A673 (cell line): ENCODE measurements at regions not wholly inside any gene's neighbourhood (a gene's known extent, or its start where the extent isn't known, plus 50 kb on each side); places are given as distances from the start of the nearest gene placed in this dataset.

Experiments used
- BruUV-seq: library from RNA; stranded (reverse); fragments of 400-500 nt; replicated peaks from 2 replicates; lab custom pipeline; 2021; lab: Mats Ljungman, UMichigan
- CTCF ChIA-PET: fragments of 300-600 bp; sonication (Branson Sonifier 250); formaldehyde crosslinking; loops from one replicate; lab custom pipeline; 2022; ENCODE audit warnings: antibody characterized with exemption; lab: Charles Lee
- POLR2A ChIA-PET: fragments of 300-600 bp; sonication (Branson Sonifier 250); formaldehyde crosslinking; loops from one replicate; lab custom pipeline; 2022; ENCODE audit warnings: antibody characterized with exemption; ENCODE audit not compliant: low non-redundant PET; lab: Charles Lee
- DNase-seq: peaks from one replicate; pipeline ENCODE4 v3.0.0-alpha.2; 2015; ENCODE audit warnings: low spot score
- H3K27ac ChIP-seq: fragments of 200-600 bp; sonication (generic); 2 replicates; pipeline ENCODE4 v1.5.1; 2016; ENCODE audit warnings: mixed run types, low read depth, mild to moderate bottlenecking, mixed read lengths, antibody characterized with exemption, low read length; ENCODE audit not compliant: poor library complexity, severe bottlenecking
- H3K27me3 ChIP-seq: fragments of 200-600 bp; sonication (generic); replicated peaks from 2 replicates; pipeline ENCODE4 v1.6.1; 2017; ENCODE audit warnings: mixed run types, low read depth, mild to moderate bottlenecking, mixed read lengths, antibody characterized with exemption, low read length; ENCODE audit not compliant: insufficient read depth, poor library complexity
- H3K36me3 ChIP-seq: fragments of 200-600 bp; sonication (generic); 2 replicates; pipeline ENCODE4 v1.6.1; 2016; ENCODE audit warnings: mixed run types, mild to moderate bottlenecking, mixed read lengths, antibody characterized with exemption, low read length; ENCODE audit not compliant: insufficient read depth, poor library complexity, severe bottlenecking
- H3K4me1 ChIP-seq: fragments of 200-600 bp; sonication (generic); 2 replicates; pipeline ENCODE4 v1.6.1; 2017; ENCODE audit warnings: mixed run types, mild to moderate bottlenecking, mixed read lengths, antibody characterized with exemption, low read length; ENCODE audit not compliant: insufficient read depth, poor library complexity, severe bottlenecking
- H3K4me3 ChIP-seq: fragments of 200-600 bp; sonication (generic); 2 replicates; pipeline ENCODE4 v1.5.1; 2016; ENCODE audit warnings: low read depth, mixed run types, mild to moderate bottlenecking, mixed read lengths, low read length; ENCODE audit not compliant: poor library complexity, severe bottlenecking
- H3K9me3 ChIP-seq: fragments of 200-600 bp; sonication (generic); 2 replicates; pipeline ENCODE4 v1.6.1; 2016; ENCODE audit warnings: mixed run types, low read depth, mild to moderate bottlenecking, mixed read lengths, antibody characterized with exemption, low read length; ENCODE audit not compliant: poor library complexity, severe bottlenecking
- EZH2 ChIP-seq: fragments of 200-600 bp; sonication (generic); IDR thresholded peaks from 2 replicates; pipeline ENCODE4 v1.6.1; 2017; ENCODE audit warnings: borderline replicate concordance, low read depth, mild to moderate bottlenecking, mixed read lengths, antibody characterized with exemption, low read length; ENCODE audit not compliant: poor library complexity, severe bottlenecking
- intact Hi-C: fragments of 100-400 bp; cut with micrococcal nuclease; formaldehyde crosslinking; loops from one replicate; pipeline ENCODE4 v1.10.0; 2022; ENCODE audit not compliant: unreplicated experiment
- TF ChIP-seq, protein P1 (sequence below): fragments of 300-800, 200-600 bp; sonication (generic); conservative IDR thresholded peaks from 2 replicates; pipeline ENCODE4 v1.5.1; 2017; ENCODE audit warnings: low read depth, mild to moderate bottlenecking, antibody characterized with exemption, low read length, moderate library complexity, mixed read lengths

DNA sequence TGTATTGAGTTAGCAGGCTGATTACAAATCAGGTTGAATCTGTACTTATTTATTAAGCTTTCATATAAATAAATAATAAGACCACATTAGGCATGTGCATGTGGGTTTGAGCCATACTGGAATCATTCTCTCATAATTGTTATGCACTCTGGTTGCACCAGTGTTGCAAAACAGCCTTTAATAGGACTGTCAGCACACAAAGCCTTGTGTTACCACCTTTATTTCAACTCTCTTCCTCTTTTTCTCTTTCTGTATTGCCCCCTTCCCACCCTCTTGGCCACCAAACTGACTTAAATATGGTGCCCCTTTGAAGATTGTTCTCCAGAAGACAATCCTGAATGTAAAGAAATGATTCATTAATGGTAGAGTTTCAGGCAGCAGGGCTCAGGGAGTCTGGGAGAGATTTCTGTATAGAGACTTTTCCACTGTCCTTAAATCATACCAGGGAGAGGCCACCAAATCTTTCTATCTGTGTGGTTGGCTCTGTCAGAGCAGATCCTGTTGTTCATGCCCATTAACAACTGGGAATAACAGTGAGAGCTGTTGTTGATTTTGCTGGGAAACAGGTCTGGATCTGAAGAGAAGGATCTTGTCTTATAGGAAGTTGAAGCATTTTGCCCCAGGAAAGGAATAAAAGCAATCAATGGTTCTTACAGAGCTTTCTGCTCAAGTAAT, 131.6 kb upstream of the SOX4 start:
- TF ChIP-seq, protein P1, sequence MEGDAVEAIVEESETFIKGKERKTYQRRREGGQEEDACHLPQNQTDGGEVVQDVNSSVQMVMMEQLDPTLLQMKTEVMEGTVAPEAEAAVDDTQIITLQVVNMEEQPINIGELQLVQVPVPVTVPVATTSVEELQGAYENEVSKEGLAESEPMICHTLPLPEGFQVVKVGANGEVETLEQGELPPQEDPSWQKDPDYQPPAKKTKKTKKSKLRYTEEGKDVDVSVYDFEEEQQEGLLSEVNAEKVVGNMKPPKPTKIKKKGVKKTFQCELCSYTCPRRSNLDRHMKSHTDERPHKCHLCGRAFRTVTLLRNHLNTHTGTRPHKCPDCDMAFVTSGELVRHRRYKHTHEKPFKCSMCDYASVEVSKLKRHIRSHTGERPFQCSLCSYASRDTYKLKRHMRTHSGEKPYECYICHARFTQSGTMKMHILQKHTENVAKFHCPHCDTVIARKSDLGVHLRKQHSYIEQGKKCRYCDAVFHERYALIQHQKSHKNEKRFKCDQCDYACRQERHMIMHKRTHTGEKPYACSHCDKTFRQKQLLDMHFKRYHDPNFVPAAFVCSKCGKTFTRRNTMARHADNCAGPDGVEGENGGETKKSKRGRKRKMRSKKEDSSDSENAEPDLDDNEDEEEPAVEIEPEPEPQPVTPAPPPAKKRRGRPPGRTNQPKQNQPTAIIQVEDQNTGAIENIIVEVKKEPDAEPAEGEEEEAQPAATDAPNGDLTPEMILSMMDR: no peak
- TF ChIP-seq EZH2: no peak
- ChIA-PET POLR2A (no interaction called here), CTCF (interaction anchor here (0.5 kb wide), 1 partner anchor 1990 kb away, joined by 14 read pairs; no protein-coding TSS in a partner anchor)
- H3K36me3 ChIP-seq: no peaks in the 10 kb centered on the region
- H3K27ac ChIP-seq: no peak overlapping the region
- no peaks in the 10 kb centered on the region for H3K9me3 ChIP-seq
- H3K27me3 ChIP-seq: no peaks in the 10 kb centered on the region
- no TSS peak for BruUV-seq
- H3K4me1 ChIP-seq: no peaks in the 10 kb centered on the region
- no peak overlapping the region for H3K4me3 ChIP-seq
- DNase-seq: no peak
- intact Hi-C loops: no loop called here

DNA sequence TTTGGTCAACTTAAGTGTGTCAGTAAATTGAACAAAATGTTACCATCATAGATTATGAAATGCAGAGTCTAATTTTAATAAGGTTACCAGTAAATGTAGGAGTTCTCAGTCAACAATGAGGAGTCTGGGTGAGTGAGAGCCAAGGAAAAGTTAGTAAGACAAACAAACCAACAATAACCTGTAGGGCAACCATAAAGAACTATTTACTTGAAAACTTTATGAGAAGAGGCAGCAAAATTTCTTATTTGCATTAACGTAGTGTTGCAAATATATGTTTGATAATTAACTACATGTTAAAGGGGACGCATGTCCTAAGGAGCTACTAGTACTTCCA, 131.1 kb upstream of the SOX4 start:
- ChIA-PET POLR2A (no interaction called here), CTCF (interaction anchor here (0.5 kb wide), 1 partner anchor 1989 kb away, joined by 14 read pairs; no protein-coding TSS in a partner anchor)
- intact Hi-C loops: no loop called here

DNA sequence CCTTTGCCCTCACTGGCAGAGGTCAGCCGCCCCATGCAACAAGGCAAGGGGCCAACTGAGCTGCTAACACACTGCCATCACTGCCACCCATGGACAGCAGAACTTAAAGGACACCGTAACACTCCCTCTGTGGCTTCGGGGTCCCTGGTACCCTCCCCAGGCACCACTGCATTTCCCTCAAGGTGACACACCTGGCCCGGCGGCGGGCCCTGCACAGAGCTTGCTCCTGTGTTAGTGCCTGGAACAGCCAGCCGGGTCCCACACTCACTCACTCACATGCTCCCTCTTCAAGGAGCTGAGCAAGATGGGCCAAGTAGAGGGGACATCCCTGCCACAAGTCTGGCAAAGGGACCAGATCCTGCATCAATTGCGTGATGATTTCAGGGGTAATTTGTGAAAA, 126.5 kb upstream of the SOX4 start:
- no TSS peak for BruUV-seq
- Histone ChIP-seq H3K36me3 (no peaks in the 10 kb centered on the region), H3K9me3 (no peaks in the 10 kb centered on the region), H3K4me1 (no peaks in the 10 kb centered on the region), H3K4me3 (no peak overlapping the region), H3K27ac (no peak overlapping the region), H3K27me3 (no peaks in the 10 kb centered on the region)
- ChIA-PET POLR2A (interaction anchor here (0.9 kb wide), 1 partner anchor 1147 kb away, joined by 8 read pairs; no protein-coding TSS in a partner anchor), CTCF (no interaction called here)
- no peak for TF ChIP-seq EZH2
- TF ChIP-seq, protein P1: no peak
- intact Hi-C loops: no loop called here
- no peak for DNase-seq

More for the DNA sequence above, 131.1 kb upstream of the SOX4 start:
- Histone ChIP-seq H3K4me3 (no peak overlapping the region), H3K4me1 (no peaks in the 10 kb centered on the region), H3K27ac (no peak overlapping the region), H3K36me3 (no peaks in the 10 kb centered on the region), H3K9me3 (no peaks in the 10 kb centered on the region), H3K27me3 (no peaks in the 10 kb centered on the region)
- DNase-seq: no peak
- BruUV-seq: no TSS peak
- no peak for TF ChIP-seq EZH2
- TF ChIP-seq, protein P1: no peak
